Adipocyte (in vitro differentiated cells): ENCODE measurements at regions not wholly inside any gene's neighbourhood (a gene's known extent, or its start where the extent isn't known, plus 50 kb on each side); places are given as distances from the start of the nearest gene placed in this dataset.
A peak's percentile ranks its signal among the peaks of the same experiment; 100 is the strongest.

Experiments used
- DNase-seq: peaks from one replicate; pipeline ENCODE4 v3.0.0-alpha.2; 2015; ENCODE audit warnings: low read depth
- H3K27me3 ChIP-seq: replicated peaks from 2 replicates; pipeline ENCODE4 v1.7.0; 2013; ENCODE audit warnings: mild to moderate bottlenecking, low read length, moderate library complexity; ENCODE audit not compliant: control insufficient read depth, insufficient read depth
- H3K36me3 ChIP-seq: 2 replicates; pipeline ENCODE4 v1.7.0; 2013; ENCODE audit warnings: low read length, mild to moderate bottlenecking, moderate library complexity; ENCODE audit not compliant: control insufficient read depth, insufficient read depth, severe bottlenecking
- H3K4me1 ChIP-seq: 2 replicates; pipeline ENCODE4 v1.7.0; 2013; ENCODE audit warnings: mild to moderate bottlenecking, low read length, moderate library complexity; ENCODE audit not compliant: control insufficient read depth, insufficient read depth
- H3K4me3 ChIP-seq: 2 replicates; pipeline ENCODE4 v1.7.0; 2013; ENCODE audit warnings: mild to moderate bottlenecking, low read length, moderate library complexity
- H3K9ac ChIP-seq: 2 replicates; pipeline ENCODE4 v1.7.0; 2013; ENCODE audit warnings: mild to moderate bottlenecking, low read length, moderate library complexity
- H3K9me3 ChIP-seq: 2 replicates; pipeline ENCODE4 v1.7.0; 2013; ENCODE audit warnings: mild to moderate bottlenecking, low read length, moderate library complexity; ENCODE audit not compliant: control insufficient read depth

- no peaks in the 10 kb centered on the region for H3K4me1 ChIP-seq
- peak; percentile 80 for DNase-seq
- H3K9me3 ChIP-seq, result no peaks in the 10 kb centered on the region
- H3K9ac ChIP-seq, result no peak overlapping the region
- no peak overlapping the region for H3K4me3 ChIP-seq
- no peaks in the 10 kb centered on the region for H3K36me3 ChIP-seq
- H3K27me3 ChIP-seq, result peaks cover 39% of the 10 kb centered on the region
Observed at GRCh38 chr1:29736582-29737188, 500.4 kb downstream of the PTPRU start.

GRCh38 chr1:29732453-29732852 is 496.1 kb downstream of the PTPRU start:
- H3K4me3 ChIP-seq, result no peak overlapping the region
- DNase-seq, result no peak

GRCh38 chr1:29730623-29731022 is 494.3 kb downstream of the PTPRU start:
- Histone ChIP-seq H3K9me3 (no peaks in the 10 kb centered on the region), H3K27me3 (peaks cover 18% of the 10 kb centered on the region)
- no peak for DNase-seq

More at GRCh38 chr1:29732453-29732852, 496.1 kb downstream of the PTPRU start:
- Histone ChIP-seq H3K9ac (no peak overlapping the region), H3K4me1 (no peaks in the 10 kb centered on the region), H3K36me3 (no peaks in the 10 kb centered on the region), H3K27me3 (peaks cover 8% of the 10 kb centered on the region), H3K9me3 (no peaks in the 10 kb centered on the region)

GRCh38 chr1:29729281-29729680 is 493.0 kb downstream of the PTPRU start:
- no peak for DNase-seq
- no peaks in the 10 kb centered on the region for H3K9me3 ChIP-seq
- no peak overlapping the region for H3K4me3 ChIP-seq
- H3K36me3 ChIP-seq, result no peaks in the 10 kb centered on the region
- no peak overlapping the region for H3K9ac ChIP-seq
- no peaks in the 10 kb centered on the region for H3K4me1 ChIP-seq
- peaks cover 19% of the 10 kb centered on the region for H3K27me3 ChIP-seq

More at GRCh38 chr1:29730623-29731022, 494.3 kb downstream of the PTPRU start:
- Histone ChIP-seq H3K4me3 (no peak overlapping the region), H3K9ac (no peak overlapping the region), H3K36me3 (no peaks in the 10 kb centered on the region), H3K4me1 (no peaks in the 10 kb centered on the region)

GRCh38 chr1:29728703-29729102 is 492.4 kb downstream of the PTPRU start:
- H3K27me3 ChIP-seq, result peaks cover 19% of the 10 kb centered on the region
- DNase-seq, result no peak
- H3K4me1 ChIP-seq, result no peaks in the 10 kb centered on the region
- no peaks in the 10 kb centered on the region for H3K36me3 ChIP-seq
- H3K4me3 ChIP-seq, result no peak overlapping the region
- H3K9me3 ChIP-seq, result no peaks in the 10 kb centered on the region
- no peak overlapping the region for H3K9ac ChIP-seq

- Histone ChIP-seq H3K4me1 (no peaks in the 10 kb centered on the region), H3K9me3 (peaks cover 27% of the 10 kb centered on the region), H3K4me3 (no peak overlapping the region), H3K9ac (no peak overlapping the region), H3K36me3 (no peaks in the 10 kb centered on the region), H3K27me3 (peaks cover 21% of the 10 kb centered on the region)
- DNase-seq, result no peak
Observed at GRCh38 chr1:29725262-29725661, 488.9 kb downstream of the PTPRU start.

- H3K9me3 ChIP-seq, result peaks cover 35% of the 10 kb centered on the region
- peak overlapping the region; percentile 3 for H3K4me3 ChIP-seq
- peaks cover 17% of the 10 kb centered on the region for H3K27me3 ChIP-seq
- no peak overlapping the region for H3K9ac ChIP-seq
- no peaks in the 10 kb centered on the region for H3K36me3 ChIP-seq
- H3K4me1 ChIP-seq, result no peaks in the 10 kb centered on the region
- DNase-seq, result no peak
Observed at GRCh38 chr1:29722598-29722997, 486.3 kb downstream of the PTPRU start.

GRCh38 chr1:29719253-29719652 is 482.9 kb downstream of the PTPRU start:
- no peak overlapping the region for H3K9ac ChIP-seq
- H3K27me3 ChIP-seq, result peaks cover 6% of the 10 kb centered on the region
- H3K9me3 ChIP-seq, result peaks cover 46% of the 10 kb centered on the region
- DNase-seq, result no peak
- no peaks in the 10 kb centered on the region for H3K4me1 ChIP-seq
- H3K4me3 ChIP-seq, result no peak overlapping the region
- H3K36me3 ChIP-seq, result no peaks in the 10 kb centered on the region

GRCh38 chr1:29718791-29719190 is 482.5 kb downstream of the PTPRU start:
- DNase-seq, result no peak
- Histone ChIP-seq H3K27me3 (peaks cover 6% of the 10 kb centered on the region), H3K36me3 (no peaks in the 10 kb centered on the region), H3K9ac (no peak overlapping the region), H3K4me1 (no peaks in the 10 kb centered on the region), H3K9me3 (peaks cover 46% of the 10 kb centered on the region), H3K4me3 (no peak overlapping the region)

- Histone ChIP-seq H3K27me3 (peaks cover 5% of the 10 kb centered on the region), H3K9me3 (peaks cover 28% of the 10 kb centered on the region), H3K4me1 (peaks cover 6% of the 10 kb centered on the region), H3K9ac (no peak overlapping the region), H3K36me3 (no peaks in the 10 kb centered on the region), H3K4me3 (no peak overlapping the region)
- DNase-seq, result no peak
Observed at GRCh38 chr1:29716306-29716705, 480.0 kb downstream of the PTPRU start.

- peak; percentile 36 for DNase-seq
- no peak overlapping the region for H3K9ac ChIP-seq
- H3K4me1 ChIP-seq, result peaks cover 6% of the 10 kb centered on the region
- H3K27me3 ChIP-seq, result no peaks in the 10 kb centered on the region
- no peak overlapping the region for H3K4me3 ChIP-seq
- H3K9me3 ChIP-seq, result peaks cover 19% of the 10 kb centered on the region
- no peaks in the 10 kb centered on the region for H3K36me3 ChIP-seq
Observed at GRCh38 chr1:29713857-29714256, 477.5 kb downstream of the PTPRU start.

GRCh38 chr1:29712801-29713200 is 476.5 kb downstream of the PTPRU start:
- no peak for DNase-seq
- no peak overlapping the region for H3K4me3 ChIP-seq
- peaks cover 6% of the 10 kb centered on the region for H3K4me1 ChIP-seq
- H3K36me3 ChIP-seq, result no peaks in the 10 kb centered on the region
- no peak overlapping the region for H3K9ac ChIP-seq
- peaks cover 13% of the 10 kb centered on the region for H3K9me3 ChIP-seq
- H3K27me3 ChIP-seq, result no peaks in the 10 kb centered on the region
